ENCODE measurements at regions not wholly inside any gene's neighbourhood (a gene's known extent, or its start where the extent isn't known, plus 50 kb on each side); places are given as distances from the start of the nearest gene placed in this dataset.

- TF ChIP-seq, protein P1, sequence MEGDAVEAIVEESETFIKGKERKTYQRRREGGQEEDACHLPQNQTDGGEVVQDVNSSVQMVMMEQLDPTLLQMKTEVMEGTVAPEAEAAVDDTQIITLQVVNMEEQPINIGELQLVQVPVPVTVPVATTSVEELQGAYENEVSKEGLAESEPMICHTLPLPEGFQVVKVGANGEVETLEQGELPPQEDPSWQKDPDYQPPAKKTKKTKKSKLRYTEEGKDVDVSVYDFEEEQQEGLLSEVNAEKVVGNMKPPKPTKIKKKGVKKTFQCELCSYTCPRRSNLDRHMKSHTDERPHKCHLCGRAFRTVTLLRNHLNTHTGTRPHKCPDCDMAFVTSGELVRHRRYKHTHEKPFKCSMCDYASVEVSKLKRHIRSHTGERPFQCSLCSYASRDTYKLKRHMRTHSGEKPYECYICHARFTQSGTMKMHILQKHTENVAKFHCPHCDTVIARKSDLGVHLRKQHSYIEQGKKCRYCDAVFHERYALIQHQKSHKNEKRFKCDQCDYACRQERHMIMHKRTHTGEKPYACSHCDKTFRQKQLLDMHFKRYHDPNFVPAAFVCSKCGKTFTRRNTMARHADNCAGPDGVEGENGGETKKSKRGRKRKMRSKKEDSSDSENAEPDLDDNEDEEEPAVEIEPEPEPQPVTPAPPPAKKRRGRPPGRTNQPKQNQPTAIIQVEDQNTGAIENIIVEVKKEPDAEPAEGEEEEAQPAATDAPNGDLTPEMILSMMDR (IDR thresholded peaks at IDR 0.05) = no peak
- no peak for TF ChIP-seq POLR2A (IDR thresholded peaks at IDR 0.05)
Measured at GRCh38 chr5:56466136-56466816, 233.1 kb upstream of the ANKRD55 start.

Data from uterus (tissue), 2 donors.